K562 (cell line): ENCODE measurements at regions not wholly inside any gene's neighbourhood (a gene's known extent, or its start where the extent isn't known, plus 50 kb on each side); places are given as distances from the start of the nearest gene placed in this dataset.

ENCODE experiments used
- ARID3B ChIP-seq: fragments of 250-450 bp; sonication (Bioruptor Pico); IDR thresholded peaks from 2 replicates; pipeline ENCODE4 v1.4.0; 2020; ENCODE audit warnings: borderline replicate concordance
- HEY1 ChIP-seq: fragments of 250-450 bp; sonication (Bioruptor Pico); IDR thresholded peaks from 2 replicates; pipeline ENCODE4 v1.5.0; 2020; ENCODE audit warnings: mild to moderate bottlenecking, moderate library complexity, borderline replicate concordance
- PTTG1 ChIP-seq: fragments of 450-650 bp; IDR thresholded peaks from 2 replicates; pipeline ENCODE4 v1.6.1; 2016; ENCODE audit warnings: low read depth, mild to moderate bottlenecking, missing genetic modification characterization, missing compliant biosample characterization
- SIN3A ChIP-seq, 2 experiments: fragments of 150-350 bp in 1 of 2; IDR thresholded peaks; 2 replicates each; pipeline ENCODE4 v1.6.1; 2011 to 2016; ENCODE audit warnings: borderline replicate concordance in 2 of 2, low read depth in 2 of 2, low read length in 2 of 2, mild to moderate bottlenecking in 2 of 2, moderate library complexity in 2 of 2; ENCODE audit not compliant: control insufficient read depth in 1 of 2
- TBL1XR1 ChIP-seq, 2 experiments: IDR thresholded peaks; 2 replicates each; pipeline ENCODE4 v1.6.1; 2012; ENCODE audit warnings: improper control_type of control experiment in 2 of 2, low read length in 2 of 2, mild to moderate bottlenecking in 1 of 2
- U2AF2 ChIP-seq: fragments of 200-400 bp; formaldehyde crosslinking; optimal IDR thresholded peaks from 2 replicates; pipeline ENCODE3; 2017; ENCODE audit warnings: low read depth, mild to moderate bottlenecking, low read length
- ZHX1 ChIP-seq: fragments of 150-350 bp; conservative IDR thresholded peaks from 2 replicates; pipeline ENCODE4 v1.6.1; 2014; ENCODE audit warnings: low read length
- ZNF444 ChIP-seq: fragments of 250-450 bp; sonication (Bioruptor Pico); IDR thresholded peaks from 2 replicates; pipeline ENCODE4 v1.4.0; 2020; ENCODE audit warnings: mild to moderate bottlenecking, moderate library complexity
- ZNF592 ChIP-seq: fragments of 450-650 bp; IDR thresholded peaks from 2 replicates; pipeline ENCODE4 v1.6.1; 2017; ENCODE audit warnings: antibody characterized with exemption, mild to moderate bottlenecking
- TF ChIP-seq, protein P1 (sequence below): fragments of 250-450 bp; sonication (Bioruptor Pico); IDR thresholded peaks from 2 replicates; pipeline ENCODE4 v1.4.0; 2020; ENCODE audit warnings: mild to moderate bottlenecking, moderate library complexity, borderline replicate concordance
- TF ChIP-seq, protein P2 (sequence below), 2 experiments: fragments of 450-650 bp in 1 of 2; sonication (generic) in 1 of 2; formaldehyde crosslinking; conservative IDR thresholded peaks; 2 replicates each; pipeline versions ENCODE4 v1.4.0 to v1.8.1; 2020 to 2022; ENCODE audit warnings: mild to moderate bottlenecking in 1 of 2, missing genetic modification reagents in 1 of 2

GRCh38 chr2:144582651-144583380 is 62.9 kb upstream of the ZEB2 start (continued):
- TF ChIP-seq PTTG1 (tag) = peak; percentile 48; the same call in 1 of the 2 replicates
- TF ChIP-seq TBL1XR1 (IDR thresholded peaks at IDR 0.05; ENCODE audit: low read length in 2 of 2) = peak; percentile 89 to 93; a peak in 2 of 4 replicates
- no peak for TF ChIP-seq U2AF2
- no peak for TF ChIP-seq ARID3B (CRISPR knock-in tag)
- no peak for TF ChIP-seq ZNF444 (CRISPR knock-in tag)
- TF ChIP-seq ZHX1 = no peak
- TF ChIP-seq, protein P1, sequence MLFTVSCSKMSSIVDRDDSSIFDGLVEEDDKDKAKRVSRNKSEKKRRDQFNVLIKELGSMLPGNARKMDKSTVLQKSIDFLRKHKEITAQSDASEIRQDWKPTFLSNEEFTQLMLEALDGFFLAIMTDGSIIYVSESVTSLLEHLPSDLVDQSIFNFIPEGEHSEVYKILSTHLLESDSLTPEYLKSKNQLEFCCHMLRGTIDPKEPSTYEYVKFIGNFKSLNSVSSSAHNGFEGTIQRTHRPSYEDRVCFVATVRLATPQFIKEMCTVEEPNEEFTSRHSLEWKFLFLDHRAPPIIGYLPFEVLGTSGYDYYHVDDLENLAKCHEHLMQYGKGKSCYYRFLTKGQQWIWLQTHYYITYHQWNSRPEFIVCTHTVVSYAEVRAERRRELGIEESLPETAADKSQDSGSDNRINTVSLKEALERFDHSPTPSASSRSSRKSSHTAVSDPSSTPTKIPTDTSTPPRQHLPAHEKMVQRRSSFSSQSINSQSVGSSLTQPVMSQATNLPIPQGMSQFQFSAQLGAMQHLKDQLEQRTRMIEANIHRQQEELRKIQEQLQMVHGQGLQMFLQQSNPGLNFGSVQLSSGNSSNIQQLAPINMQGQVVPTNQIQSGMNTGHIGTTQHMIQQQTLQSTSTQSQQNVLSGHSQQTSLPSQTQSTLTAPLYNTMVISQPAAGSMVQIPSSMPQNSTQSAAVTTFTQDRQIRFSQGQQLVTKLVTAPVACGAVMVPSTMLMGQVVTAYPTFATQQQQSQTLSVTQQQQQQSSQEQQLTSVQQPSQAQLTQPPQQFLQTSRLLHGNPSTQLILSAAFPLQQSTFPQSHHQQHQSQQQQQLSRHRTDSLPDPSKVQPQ (CRISPR knock-in tag) = no peak
- TF ChIP-seq, protein P2, sequence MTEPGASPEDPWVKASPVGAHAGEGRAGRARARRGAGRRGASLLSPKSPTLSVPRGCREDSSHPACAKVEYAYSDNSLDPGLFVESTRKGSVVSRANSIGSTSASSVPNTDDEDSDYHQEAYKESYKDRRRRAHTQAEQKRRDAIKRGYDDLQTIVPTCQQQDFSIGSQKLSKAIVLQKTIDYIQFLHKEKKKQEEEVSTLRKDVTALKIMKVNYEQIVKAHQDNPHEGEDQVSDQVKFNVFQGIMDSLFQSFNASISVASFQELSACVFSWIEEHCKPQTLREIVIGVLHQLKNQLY (CRISPR knock-in tag; conservative IDR thresholded peaks at IDR 0.05) = no peak
- no peak for TF ChIP-seq HEY1
- TF ChIP-seq SIN3A (IDR thresholded peaks at IDR 0.05; ENCODE audit: borderline replicate concordance in 2 of 2, control insufficient read depth in 1 of 2, low read depth in 2 of 2, low read length in 2 of 2) = peak in 1 of 2 experiments; percentile 59; a peak in 2 of 4 replicates
- TF ChIP-seq ZNF592 = peak; percentile 89
